GM19023 (cell line): ENCODE measurements at regions not wholly inside any gene's neighbourhood (a gene's known extent, or its start where the extent isn't known, plus 50 kb on each side); places are given as distances from the start of the nearest gene placed in this dataset.

Experiments used
- ATAC-seq: cut with Tn5 transposase; IDR thresholded peaks from one replicate; pipeline ENCODE4 v1.9.1; 2021; ENCODE audit warnings: mild to moderate bottlenecking, moderate library complexity; ENCODE audit not compliant: unreplicated experiment

DNA sequence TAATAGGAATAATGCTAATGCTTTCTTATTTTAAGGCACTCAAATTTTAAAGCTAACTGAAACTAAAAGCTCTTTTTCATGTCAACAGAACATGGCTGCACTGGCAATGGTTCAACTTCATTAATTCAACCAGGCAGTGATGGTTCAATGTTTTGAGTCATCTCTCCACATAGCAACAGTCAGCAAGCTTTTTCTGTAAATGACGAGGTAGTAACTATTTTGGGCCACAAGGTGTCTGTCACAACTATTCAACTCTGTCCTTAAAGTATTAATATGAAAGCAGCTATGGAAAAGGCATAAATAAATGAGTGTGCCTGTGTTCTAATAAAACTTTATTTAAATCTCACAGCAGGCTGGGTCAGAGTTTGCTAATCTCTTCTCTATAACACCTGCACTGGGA is 1425.6 kb upstream of the PIK3C3 start:
- ATAC-seq, result no peak

DNA sequence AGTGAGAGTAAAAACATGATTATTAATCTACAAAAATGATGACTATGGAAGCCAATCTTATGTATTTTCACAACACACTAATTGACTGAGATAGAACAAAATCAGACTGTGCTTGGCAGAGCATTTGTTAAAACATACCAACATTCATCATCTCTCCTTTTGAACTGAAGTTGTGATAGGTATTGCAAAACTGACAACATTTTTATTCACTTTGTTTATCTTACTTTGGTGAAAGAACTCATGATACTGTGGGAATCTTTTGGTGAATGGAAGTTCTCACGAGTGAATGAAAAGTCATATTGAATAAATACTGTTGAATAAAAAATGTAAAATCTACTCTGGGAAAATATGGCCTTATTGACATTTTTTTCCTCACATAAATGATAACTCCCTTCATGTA is 1430.2 kb upstream of the PIK3C3 start:
- ATAC-seq, result no peak

DNA sequence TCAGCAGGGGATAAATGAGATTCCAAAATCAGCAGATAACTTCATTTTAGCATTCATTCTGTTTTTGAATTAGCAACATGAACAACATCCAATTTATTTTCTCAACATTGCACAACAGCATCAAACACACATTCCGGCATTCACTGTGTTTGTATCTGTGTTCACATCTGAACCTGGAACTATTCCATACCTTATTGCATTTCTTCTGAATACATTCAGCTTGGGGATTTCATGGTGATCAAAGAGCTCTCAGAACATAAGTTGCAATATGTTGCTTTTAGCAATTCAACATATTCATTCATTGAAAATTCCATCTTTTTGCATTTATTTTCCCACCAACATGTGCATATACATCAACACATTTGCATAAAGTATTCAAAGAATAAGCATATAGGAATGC is 1431.7 kb upstream of the PIK3C3 start:
- ATAC-seq, result no peak

DNA sequence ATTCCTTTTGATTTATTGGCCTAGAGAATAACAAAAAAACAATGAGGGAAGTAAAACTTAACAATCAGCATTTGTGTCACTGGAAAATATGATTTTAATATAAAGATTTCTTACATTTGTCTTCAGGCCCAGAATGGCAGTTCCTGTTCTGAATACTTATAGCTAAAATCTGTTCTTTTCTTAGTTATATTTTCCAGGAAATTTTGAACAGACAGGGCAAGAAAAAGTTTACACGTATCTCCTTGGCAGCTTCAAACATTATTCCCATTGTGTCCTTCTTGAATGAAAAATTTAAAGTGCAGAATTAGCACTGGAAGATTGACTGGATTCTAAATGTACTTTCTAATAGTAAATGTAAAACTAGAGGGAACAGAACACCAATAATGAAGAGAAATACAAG is 1454.0 kb upstream of the PIK3C3 start:
- ATAC-seq, result no peak

DNA sequence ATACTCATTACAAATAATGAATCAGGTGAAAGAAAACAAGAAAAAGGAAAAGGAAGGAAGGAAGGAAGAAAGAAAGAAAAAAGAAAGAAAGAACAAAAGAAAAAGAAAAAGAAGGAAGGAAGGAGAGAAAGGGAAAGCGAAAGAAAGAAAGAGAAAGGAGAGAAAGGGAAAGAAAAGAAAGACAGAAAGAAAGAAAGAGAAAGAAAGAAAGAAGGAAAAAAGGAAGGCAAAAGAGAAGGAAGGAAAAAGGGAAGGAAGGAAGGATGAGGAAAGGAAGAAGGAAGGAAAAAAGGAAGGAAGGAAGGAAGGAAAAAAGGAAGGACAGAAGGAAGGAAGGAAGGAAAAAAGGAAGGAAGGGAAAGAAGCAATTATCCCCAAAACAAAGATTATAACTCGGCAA is 1460.4 kb upstream of the PIK3C3 start:
- no peak for ATAC-seq

DNA sequence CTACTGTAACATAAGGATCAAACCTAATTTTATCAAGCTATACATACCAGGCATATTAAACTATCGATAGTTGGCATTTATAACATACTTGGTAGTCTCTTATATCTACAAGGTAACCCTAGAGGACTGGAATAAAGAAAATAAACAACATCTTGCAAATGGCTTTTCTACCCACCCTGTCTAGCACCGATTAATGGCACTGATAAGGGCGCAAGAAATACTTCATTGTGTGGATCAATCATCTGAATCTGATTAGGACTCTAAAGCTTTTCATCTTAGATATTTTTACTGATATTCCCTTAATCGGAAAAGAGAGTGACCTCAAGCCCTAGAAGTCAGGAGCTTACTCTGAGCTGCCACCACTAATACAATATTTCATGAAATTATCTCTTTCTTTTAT is 1461.7 kb upstream of the PIK3C3 start:
- no peak for ATAC-seq

DNA sequence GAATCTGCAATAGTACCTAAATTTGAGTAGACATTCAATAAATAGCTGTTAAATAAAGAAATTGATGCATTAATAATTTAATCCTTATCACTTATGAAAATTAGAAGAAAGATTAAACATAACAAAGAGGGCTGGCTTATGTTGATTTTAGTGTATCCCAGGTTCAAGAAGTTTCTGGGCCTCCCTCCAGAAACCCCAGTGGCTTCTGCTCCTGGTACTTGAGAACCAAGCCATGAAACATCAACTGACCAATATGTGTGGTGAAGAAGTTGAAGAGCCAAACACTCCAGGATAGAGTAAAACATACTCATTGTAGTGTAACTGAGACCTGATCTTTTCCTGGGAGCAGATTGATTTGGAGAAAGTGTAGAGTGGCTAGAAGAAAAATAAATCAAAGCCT is 1465.7 kb upstream of the PIK3C3 start:
- ATAC-seq, result no peak

DNA sequence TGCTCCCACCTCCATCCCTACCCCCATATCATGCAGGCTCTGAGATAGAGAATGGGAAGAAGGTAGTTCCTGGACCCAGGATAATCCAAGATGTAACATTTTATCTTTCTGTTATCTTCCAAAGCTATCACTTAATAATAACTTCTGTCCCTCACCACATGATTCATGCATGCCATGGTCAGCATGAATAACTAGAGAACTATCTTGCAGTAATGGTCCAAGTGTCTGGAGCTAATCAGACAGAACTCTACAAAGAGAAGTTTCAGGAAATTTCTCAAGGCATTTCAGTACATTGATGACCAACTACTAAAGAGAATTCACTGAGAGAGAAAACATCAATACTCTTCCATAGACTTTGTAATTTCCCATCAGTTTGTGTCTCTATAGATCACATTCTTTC is 1469.7 kb upstream of the PIK3C3 start:
- ATAC-seq, result no peak

DNA sequence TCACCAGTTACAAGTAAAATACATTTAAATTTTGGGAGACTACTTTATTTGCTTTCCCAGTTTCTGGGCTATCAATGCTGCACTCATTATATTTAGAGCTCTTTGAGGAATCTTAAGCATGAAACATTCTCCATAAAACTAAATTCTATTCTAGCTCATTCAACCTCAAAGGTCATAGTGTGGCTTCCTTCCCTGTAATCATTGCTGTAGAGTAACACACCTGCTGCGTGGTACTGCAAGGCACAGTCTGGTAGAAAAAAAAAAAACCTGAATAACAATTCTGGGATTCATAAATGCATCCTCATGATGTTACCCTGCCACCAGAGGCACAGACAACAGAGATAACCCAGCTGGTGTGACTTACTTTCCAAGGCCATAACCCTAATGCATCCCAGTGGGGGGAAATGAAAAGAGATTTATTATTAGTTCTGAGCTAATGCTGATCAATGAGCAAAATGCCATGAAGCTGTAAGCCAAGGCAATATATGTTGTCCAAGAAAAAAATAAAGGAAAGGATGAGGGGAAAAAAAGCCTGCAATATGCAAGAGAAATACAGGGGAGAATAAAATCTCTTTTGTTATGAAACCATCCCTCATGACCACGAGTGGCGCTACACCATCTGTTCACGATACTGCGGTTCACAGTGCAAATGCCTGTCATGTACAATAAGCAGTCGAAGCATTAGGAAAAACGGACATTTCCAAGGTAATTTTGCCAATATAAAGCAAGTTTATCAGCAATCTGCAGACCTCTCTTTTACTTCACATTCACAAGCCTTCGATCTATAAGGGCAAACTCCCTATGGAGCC is 1481.6 kb upstream of the PIK3C3 start:
- no peak for ATAC-seq

DNA sequence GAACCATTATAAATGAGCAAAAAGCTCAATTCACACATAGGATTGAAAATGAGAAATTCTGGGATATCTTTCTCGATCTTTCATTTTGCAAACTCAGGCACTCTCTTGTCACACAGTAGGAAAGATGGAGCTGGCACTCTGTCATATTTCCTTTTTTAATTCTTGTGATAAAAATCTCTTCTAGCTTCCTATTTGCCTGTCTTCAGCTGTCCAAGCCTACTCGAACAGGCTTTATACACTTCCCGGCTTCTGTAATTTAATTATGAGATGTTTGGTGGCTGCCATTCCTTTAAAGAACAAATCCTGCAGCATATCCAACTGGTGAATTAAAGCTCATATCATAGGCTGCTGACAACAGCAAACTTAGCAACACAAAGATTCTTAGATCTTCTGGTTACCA is 1484.3 kb upstream of the PIK3C3 start:
- no peak for ATAC-seq

DNA sequence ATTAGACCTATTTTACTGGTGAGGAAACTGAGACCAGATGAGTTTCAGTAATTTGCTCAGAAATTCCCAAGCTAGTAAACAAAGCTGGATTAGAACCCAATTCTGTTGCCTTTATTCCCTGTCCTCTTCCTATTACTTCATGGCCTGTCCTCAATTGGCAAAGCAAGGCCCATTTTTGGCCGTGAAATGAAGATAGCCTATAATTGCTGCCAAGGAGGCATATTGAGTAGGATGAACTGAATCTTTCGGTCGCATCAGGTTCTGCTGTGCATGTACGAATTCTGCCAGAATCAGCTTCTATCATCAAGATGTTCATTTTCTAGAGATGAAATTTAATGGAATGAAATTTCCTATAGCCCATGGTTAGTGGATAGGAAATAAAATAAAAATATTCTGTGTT is 1485.2 kb upstream of the PIK3C3 start:
- ATAC-seq, result no peak

DNA sequence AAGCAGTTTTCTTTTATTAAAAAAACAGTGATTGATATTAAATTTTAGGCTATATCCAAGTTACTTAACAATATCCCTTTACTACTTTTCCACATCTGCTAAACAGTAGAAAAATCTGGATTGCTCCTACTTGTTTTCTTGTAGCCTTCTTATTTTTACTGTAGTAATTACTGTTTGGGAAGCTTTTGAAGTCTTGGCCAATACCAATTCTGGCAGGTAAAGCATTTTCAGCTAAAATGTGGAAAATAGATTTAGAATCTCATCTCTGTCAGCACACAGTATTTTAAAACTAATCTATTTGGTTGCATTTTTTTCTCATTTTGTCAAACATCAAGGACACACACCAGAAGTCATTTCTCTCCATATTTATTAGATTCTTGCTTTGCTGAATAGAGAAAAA is 1485.7 kb upstream of the PIK3C3 start:
- no peak for ATAC-seq

DNA sequence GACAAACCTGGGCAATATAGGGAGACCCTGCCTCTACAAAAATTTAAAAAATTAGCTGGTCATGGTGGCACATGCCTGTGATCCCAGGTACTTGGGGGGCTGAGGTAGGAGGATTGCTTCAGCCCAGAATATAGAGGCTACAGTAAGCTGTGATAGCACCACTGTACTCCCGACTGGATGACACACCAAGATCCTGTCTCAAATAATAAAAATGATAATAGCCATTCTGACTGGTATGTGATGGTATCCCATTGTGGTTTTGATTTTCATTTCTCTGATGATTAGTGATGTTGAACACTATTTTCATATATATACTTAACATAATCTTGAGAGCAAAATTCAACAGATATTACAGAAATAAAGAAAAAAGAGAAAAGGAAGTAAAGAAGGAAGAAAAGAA is 1491.0 kb upstream of the PIK3C3 start:
- no peak for ATAC-seq

DNA sequence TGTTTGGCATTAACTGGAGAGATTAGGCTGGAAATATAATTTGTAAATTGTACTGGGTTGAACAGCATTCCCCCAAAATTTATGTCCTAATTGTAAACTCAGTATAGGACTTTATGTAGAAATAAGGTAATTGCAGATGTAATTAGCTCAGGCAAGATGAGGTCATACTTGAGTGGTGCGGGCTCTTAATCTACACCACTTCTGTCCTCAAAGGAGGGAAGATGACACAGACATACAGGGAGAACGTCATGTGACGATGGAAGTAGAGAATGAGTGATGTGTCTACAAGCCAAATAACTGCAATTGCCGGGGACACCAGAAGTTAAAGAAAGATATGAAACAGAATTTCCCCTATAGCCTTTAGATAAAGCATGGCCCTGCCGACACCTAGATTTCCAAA is 1501.1 kb upstream of the PIK3C3 start:
- ATAC-seq, result no peak

DNA sequence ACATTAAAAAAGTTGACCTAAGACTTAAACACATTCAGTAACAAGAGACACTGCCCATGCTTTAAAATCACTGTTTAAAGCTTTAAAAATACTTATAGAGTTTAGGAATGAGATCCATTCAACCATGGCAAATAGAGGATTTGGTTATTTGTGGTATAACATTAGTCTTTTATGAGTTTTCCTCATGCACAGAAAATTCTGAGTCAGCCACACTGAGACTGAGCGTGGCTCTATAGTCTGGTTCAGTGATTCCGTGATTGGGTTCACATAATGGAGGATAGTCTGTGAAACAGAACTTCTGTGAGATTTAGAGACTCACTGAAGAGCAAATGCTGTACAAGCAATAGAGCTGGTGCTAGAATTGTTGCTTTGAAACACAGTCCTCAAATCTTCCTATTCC is 1502.4 kb upstream of the PIK3C3 start:
- no peak for ATAC-seq

DNA sequence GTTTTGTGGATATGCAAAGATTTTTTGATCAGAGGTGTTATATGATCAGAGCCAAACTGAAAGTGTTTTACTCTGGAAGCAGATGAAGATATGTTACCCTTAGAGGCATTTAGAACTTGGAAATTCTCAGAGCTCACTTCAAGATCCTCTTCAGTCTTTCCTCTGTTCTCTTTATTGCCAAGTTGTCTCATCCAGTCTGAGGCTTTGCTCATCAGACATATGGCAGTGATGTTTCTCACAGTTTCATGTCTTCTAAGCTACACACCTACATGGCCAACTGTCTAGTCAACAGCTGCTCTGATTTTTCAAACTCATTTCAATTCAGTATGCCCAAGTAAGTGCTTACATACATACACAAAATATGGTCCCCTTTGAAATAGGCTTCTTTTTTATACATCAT is 1504.3 kb upstream of the PIK3C3 start:
- no peak for ATAC-seq

DNA sequence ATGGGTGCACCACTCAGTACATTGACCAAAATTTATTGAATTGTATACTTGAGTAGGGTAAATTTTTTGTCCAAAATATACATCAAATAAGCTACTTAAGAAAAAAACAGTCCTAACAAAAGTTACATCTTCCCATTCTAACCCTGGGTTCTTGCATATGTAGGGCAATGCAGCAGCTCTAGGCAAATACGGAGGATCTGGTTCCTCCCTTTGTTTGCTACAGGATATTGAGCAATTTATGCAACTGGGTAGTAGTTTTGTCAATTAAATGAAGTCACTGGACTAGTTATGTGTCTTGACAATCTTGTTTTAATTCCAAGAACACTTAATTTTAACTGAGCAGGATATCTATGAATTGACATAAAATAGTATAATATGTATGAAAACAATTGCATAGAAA is 1507.2 kb upstream of the PIK3C3 start:
- no peak for ATAC-seq

DNA sequence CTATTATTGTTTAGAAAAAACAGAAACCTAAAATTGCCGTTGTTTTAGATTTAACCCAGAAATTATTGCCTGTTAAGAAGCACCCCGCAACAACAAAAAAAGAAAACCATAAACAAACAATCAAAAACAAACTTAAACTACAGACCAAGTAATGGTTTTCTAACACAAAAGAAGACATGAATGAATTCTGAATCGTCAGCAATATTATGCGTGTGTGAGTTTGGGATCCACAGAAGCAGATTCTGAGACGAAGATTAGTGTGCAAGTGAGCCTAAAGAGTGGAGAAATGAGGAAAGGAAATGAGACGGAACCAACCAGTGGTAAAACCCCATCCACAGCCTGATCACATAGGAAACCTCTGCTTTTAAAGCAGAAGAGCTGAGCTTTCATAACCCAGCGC is 1514.9 kb upstream of the PIK3C3 start:
- no peak for ATAC-seq

DNA sequence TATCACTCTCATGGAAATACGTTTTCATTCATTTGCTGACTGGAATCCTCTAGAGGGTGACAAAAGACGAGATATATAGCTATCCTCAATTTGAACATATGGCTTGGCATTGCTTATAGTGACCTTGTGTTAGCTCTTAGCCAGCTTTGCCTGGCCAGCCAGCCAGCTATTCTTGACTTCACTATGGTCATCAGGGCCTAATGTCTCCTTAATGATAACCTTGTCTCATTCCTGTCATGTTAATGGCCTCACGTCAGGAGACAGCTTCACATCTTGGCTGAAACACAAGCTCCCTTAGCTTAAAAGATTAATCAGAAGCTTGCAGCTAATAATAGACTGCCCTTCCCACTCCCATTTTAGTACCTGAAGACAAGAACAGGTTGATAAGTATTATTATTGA is 1517.5 kb upstream of the PIK3C3 start:
- no peak for ATAC-seq

DNA sequence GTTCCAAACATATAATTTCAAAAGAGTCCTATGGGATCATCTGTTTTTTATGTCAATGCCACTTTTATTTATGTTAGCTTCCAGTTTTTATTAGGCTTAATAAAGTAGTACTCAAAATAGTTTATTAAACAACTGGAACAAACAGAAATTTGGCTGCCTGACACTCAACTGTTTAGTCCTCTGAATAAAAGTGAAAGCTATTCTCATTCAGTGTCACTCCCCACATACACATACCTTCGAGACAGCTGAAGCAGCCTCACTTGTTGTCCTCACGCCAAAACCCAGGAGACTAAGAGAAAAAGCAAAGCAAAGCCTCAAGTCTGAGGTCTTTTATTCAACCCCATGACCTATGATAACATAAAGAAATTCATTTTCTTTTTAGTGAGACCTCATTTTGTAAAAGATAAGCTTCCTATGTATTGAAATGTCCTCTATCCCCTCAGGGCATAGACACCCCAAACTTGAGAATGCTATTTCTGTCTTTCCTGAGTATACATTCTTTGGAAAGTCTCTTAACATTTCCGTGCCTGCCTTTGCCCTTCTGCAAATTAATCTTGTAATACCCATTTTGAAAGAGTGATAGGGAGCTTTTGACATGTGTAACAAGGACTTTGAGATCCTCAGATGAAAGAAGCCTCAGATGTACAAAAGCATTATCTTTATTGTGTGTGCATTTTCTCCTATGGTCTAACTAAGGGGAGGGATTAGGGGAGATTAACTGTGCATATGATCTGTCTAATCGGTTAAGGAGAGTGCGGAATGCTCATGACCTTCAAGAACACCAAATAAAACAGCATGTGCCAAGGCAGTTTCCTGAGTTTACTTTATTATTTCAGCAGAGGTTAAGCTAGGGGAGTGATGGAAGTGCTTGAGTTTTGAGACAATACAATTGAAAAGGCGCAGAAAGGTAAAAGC is 1523.7 kb upstream of the PIK3C3 start:
- ATAC-seq, result no peak

DNA sequence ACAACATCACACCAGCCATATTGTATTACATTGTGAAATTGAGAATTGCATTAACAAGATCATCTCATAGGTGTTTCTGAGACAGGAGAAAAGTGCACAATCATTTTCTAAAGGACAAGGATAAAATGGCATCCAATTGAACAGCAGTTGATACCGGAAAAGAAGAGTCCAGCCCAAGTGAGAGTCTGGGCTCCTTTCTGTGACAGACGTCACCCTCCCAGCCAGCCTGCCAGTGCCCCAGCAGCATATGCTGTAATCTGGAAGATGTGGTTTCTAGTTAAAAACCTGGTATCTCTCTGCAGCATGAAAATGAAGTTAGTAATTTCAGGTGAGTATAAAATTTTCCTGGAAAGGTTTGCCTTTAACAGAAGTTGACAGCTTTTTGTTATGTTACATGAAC is 1531.7 kb upstream of the PIK3C3 start:
- ATAC-seq, result no peak

DNA sequence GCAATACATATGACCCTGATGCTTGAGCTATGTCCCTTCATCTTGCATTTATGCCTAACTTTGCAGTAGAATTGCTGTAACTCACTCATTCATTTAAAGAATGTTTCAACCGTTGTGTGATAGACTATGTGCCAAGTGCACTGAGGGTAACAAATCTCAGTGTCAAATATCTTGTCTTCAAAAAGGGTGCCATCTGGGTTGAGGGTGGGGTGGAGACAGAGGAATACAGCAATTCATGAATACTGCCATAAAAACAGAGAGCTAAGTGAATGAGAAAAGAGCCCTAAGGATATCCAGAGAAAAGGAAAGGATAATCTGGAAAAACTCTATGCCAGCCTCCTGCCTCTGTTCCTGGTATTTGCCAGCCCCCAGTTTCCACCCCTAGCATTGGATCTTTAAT is 1534.4 kb upstream of the PIK3C3 start:
- ATAC-seq, result no peak
